Vagina (tissue), 2 donors: ENCODE measurements at regions not wholly inside any gene's neighbourhood (a gene's known extent, or its start where the extent isn't known, plus 50 kb on each side); places are given as distances from the start of the nearest gene placed in this dataset.

ENCODE experiments used
- CTCF ChIP-seq, 3 experiments: fragments of 450-650 bp in 2 of 3; fragments of 200-600 bp in 1 of 3; sonication (generic) in 1 of 3; IDR thresholded peaks; one replicate each; pipeline ENCODE4 v1.5.1; 2017 to 2019; ENCODE audit warnings: antibody characterized with exemption in 3 of 3, mild to moderate bottlenecking in 2 of 3, moderate library complexity in 2 of 3
- POLR2A ChIP-seq, 2 donors: fragments of 450-650 bp; IDR thresholded peaks; one replicate each; pipeline ENCODE4 v1.6.1; 2017; ENCODE audit warnings: antibody characterized with exemption in 2 of 2, mild to moderate bottlenecking in 2 of 2, moderate library complexity in 2 of 2

- no peak for TF ChIP-seq CTCF (IDR thresholded peaks at IDR 0.05)
- no peak for TF ChIP-seq POLR2A (IDR thresholded peaks at IDR 0.05)
These were observed 219.3 kb upstream of the PELI2 start for GRCh38 chr14:55898938-55899337.
